K562 (cell line): ENCODE measurements at regions not wholly inside any gene's neighbourhood (a gene's known extent, or its start where the extent isn't known, plus 50 kb on each side); places are given as distances from the start of the nearest gene placed in this dataset.

ENCODE experiments used
- ATAC-seq: fragments of 200-7000 bp; cut with Tn5 transposase; 3 replicates; pipeline ENCODE4 v1.9.1; 2020; ENCODE audit warnings: moderate library complexity
- BruUV-seq: library from RNA; stranded (reverse); fragments of 400-500 nt; replicated peaks from 2 replicates; lab custom pipeline; 2021; lab: Mats Ljungman, UMichigan
- CTCF ChIA-PET: fragments of 300-600 bp; formaldehyde crosslinking; extraction: SDS; loops from one replicate; lab custom pipeline; 2021; ENCODE audit warnings: low intra/inter-chr PET ratio; lab: Yijun Ruan, JAX
- POLR2A ChIA-PET: fragments of 300-600, 350-650 bp; sonication (Branson Sonifier 250); formaldehyde crosslinking; extraction: SDS; loops from one replicate; lab custom pipeline; 2021; ENCODE audit warnings: antibody characterized with exemption, inconsistent platforms; lab: Yijun Ruan, JAX
- DNase-seq, 4 experiments: peaks; one replicate each; pipeline versions ENCODE4 v3.0.0 to v3.0.0-alpha.2; 2011 to 2018; ENCODE audit warnings: low spot score in 3 of 4, mixed read lengths in 3 of 4; ENCODE audit errors: extremely low read depth in 1 of 4
- FAIRE-seq: peaks from 2 replicates; lab custom pipeline; 2011; peaks lifted over from hg19 to GRCh38; lab: Jason Lieb, UNC
- H2AFZ ChIP-seq: 2 replicates; pipeline ENCODE4 v1.6.0; 2011; ENCODE audit warnings: low read depth, low read length, control low read depth, inconsistent platforms
- H3K27ac ChIP-seq: fragments of 200-600 bp; 3 replicates; pipeline ENCODE4 v1.8.0; 2011; ENCODE audit warnings: low read depth, mild to moderate bottlenecking, control low read depth, inconsistent platforms, low read length, moderate library complexity, mixed read lengths; ENCODE audit errors: extremely low read depth
- H3K27me3 ChIP-seq, 2 experiments: fragments of 300-600 bp in 1 of 2; 2 replicates in 1 of 2; 3 replicates in 1 of 2; pipeline versions ENCODE4 v1.6.0 to v1.8.0; 2011; ENCODE audit warnings: inconsistent platforms in 2 of 2, low read length in 2 of 2, mild to moderate bottlenecking in 1 of 2, mixed read lengths in 1 of 2, moderate library complexity in 1 of 2; ENCODE audit not compliant: control insufficient read depth in 2 of 2, insufficient read depth in 2 of 2
- H3K36me3 ChIP-seq: fragments of 300-600 bp; 3 replicates; pipeline ENCODE4 v1.8.0; 2011; ENCODE audit warnings: mild to moderate bottlenecking, low read length, inconsistent platforms; ENCODE audit not compliant: control insufficient read depth, insufficient read depth
- H3K4me1 ChIP-seq, 2 experiments: fragments of 200-600 bp in 1 of 2; replicated peaks in 1 of 2; 2 replicates in 1 of 2; 3 replicates in 1 of 2; pipeline versions ENCODE4 v1.5.1 to v1.8.0; 2011; ENCODE audit warnings: inconsistent platforms in 2 of 2, low read length in 2 of 2, mild to moderate bottlenecking in 1 of 2, mixed read lengths in 1 of 2, moderate library complexity in 1 of 2; ENCODE audit not compliant: control insufficient read depth in 2 of 2, insufficient read depth in 2 of 2
- H3K4me2 ChIP-seq: 2 replicates; pipeline ENCODE4 v1.6.1; 2011; ENCODE audit warnings: low read length, control low read depth, inconsistent platforms, mixed read lengths; ENCODE audit not compliant: insufficient read depth
- H3K4me3 ChIP-seq: fragments of 200-600 bp; sonication (generic), shearing (Covaris generic); 2 replicates; pipeline ENCODE4 v1.5.1; 2016; ENCODE audit warnings: control low read depth, inconsistent platforms
- H3K79me2 ChIP-seq: fragments of 200-600 bp; 3 replicates; pipeline ENCODE4 v1.8.0; 2011; ENCODE audit warnings: low read length, inconsistent platforms; ENCODE audit not compliant: control insufficient read depth, insufficient read depth
- H3K9ac ChIP-seq, 2 experiments: 2 replicates each; pipeline versions ENCODE4 v1.6.0 to v1.6.1; 2011; ENCODE audit warnings: low read depth in 2 of 2, low read length in 2 of 2, control low read depth in 1 of 2, inconsistent platforms in 1 of 2, mild to moderate bottlenecking in 1 of 2, mixed read lengths in 1 of 2; ENCODE audit not compliant: insufficient read depth in 1 of 2
- H3K9me1 ChIP-seq: one replicate; pipeline ENCODE4 v1.6.0; 2011; ENCODE audit warnings: inconsistent platforms, mild to moderate bottlenecking, low read length, moderate library complexity; ENCODE audit not compliant: control insufficient read depth, insufficient read depth
- H3K9me3 ChIP-seq: replicated peaks from 2 replicates; pipeline ENCODE4 v1.5.1; 2011; ENCODE audit warnings: low read depth, low read length, inconsistent platforms; ENCODE audit not compliant: control insufficient read depth, insufficient read depth
- H4K20me1 ChIP-seq: replicated peaks from 2 replicates; pipeline ENCODE4 v1.6.1; 2011; ENCODE audit warnings: low read length, inconsistent platforms, mixed read lengths; ENCODE audit not compliant: control insufficient read depth, insufficient read depth
- BRD4 ChIP-seq: fragments of 200-600 bp; sonication (generic); IDR thresholded peaks from 2 replicates; pipeline ENCODE4 v1.6.1; 2017; ENCODE audit warnings: inconsistent platforms
- CEBPZ ChIP-seq: fragments of 150-350 bp; IDR thresholded peaks from 2 replicates; pipeline ENCODE4 v1.6.1; 2014; ENCODE audit warnings: low read depth, mild to moderate bottlenecking, low read length, borderline replicate concordance
- GTF2A2 ChIP-seq: IDR thresholded peaks from 2 replicates; pipeline ENCODE4 v1.6.1; 2016; ENCODE audit warnings: mild to moderate bottlenecking, missing genetic modification characterization, missing compliant biosample characterization
- HMG20A ChIP-seq: fragments of 450-650 bp; formaldehyde crosslinking; conservative IDR thresholded peaks from 2 replicates; pipeline ENCODE4 v1.4.0; 2020; ENCODE audit warnings: mild to moderate bottlenecking, mixed read lengths
- KDM2B ChIP-seq: fragments of 250-450 bp; sonication (Bioruptor Pico); IDR thresholded peaks from 2 replicates; pipeline ENCODE4 v1.8.0; 2021; ENCODE audit warnings: mild to moderate bottlenecking, moderate library complexity
- NFATC3 ChIP-seq: fragments of 450-650 bp; IDR thresholded peaks from 2 replicates; pipeline ENCODE4 v1.6.1; 2017; ENCODE audit warnings: mild to moderate bottlenecking
- PHF20 ChIP-seq: fragments of 450-650 bp; IDR thresholded peaks from 2 replicates; pipeline ENCODE4 v1.6.1; 2018; ENCODE audit not compliant: partially characterized antibody
- RBM25 ChIP-seq: fragments of 200-400 bp; formaldehyde crosslinking; IDR thresholded peaks from 2 replicates; pipeline ENCODE4 v1.6.1; 2018; ENCODE audit warnings: low read length, low read depth, moderate library complexity; ENCODE audit not compliant: severe bottlenecking
- ZNF133 ChIP-seq: fragments of 250-450 bp; sonication (Bioruptor Pico); IDR thresholded peaks from 2 replicates; pipeline ENCODE4 v1.4.0; 2020; ENCODE audit warnings: mild to moderate bottlenecking
- ZNF431 ChIP-seq: sonication (generic); formaldehyde crosslinking; IDR thresholded peaks from 2 replicates; pipeline ENCODE4 v1.8.0; 2022; ENCODE audit warnings: mild to moderate bottlenecking, missing genetic modification reagents
- ZNF586 ChIP-seq: fragments of 450-650 bp; formaldehyde crosslinking; conservative IDR thresholded peaks from 2 replicates; pipeline ENCODE4 v1.4.0; 2020; ENCODE audit warnings: mild to moderate bottlenecking, moderate library complexity
- WGBS: fragments of 100-300 bp; shearing (Covaris generic); methylation state at CpG from one replicate; pipeline ENCODE4 v1.1.6; 2016; ENCODE audit warnings: low coverage, mixed read lengths; ENCODE audit not compliant: insufficient coverage; ENCODE audit errors: missing lambda C conversion rate; 5-methylcytosine and 5-hydroxymethylcytosine counted together
- in situ Hi-C: fragments of 300-500 bp; cut with MboI; formaldehyde crosslinking; loops from 4 replicates; pipeline ENCODE4 v1.15.0; 2018; ENCODE audit warnings: inconsistent platforms, mixed read lengths
- intact Hi-C: fragments of 100-400 bp; cut with micrococcal nuclease; formaldehyde crosslinking; loops from 2 replicates; pipeline ENCODE4 v1.14.2; 2022
- TF ChIP-seq, protein P1 (sequence below), 2 experiments: fragments of 450-650 bp in 1 of 2; IDR thresholded peaks; 2 replicates each; pipeline ENCODE4 v1.6.1; 2011 to 2017; ENCODE audit warnings: low read depth in 2 of 2, antibody characterized with exemption in 1 of 2, borderline replicate concordance in 1 of 2, low read length in 1 of 2, mild to moderate bottlenecking in 1 of 2, mixed read lengths in 1 of 2; ENCODE audit not compliant: control insufficient read depth in 1 of 2
- TF ChIP-seq, protein P2 (sequence below): fragments of 250-450 bp; sonication (Bioruptor Pico); IDR thresholded peaks from 2 replicates; pipeline ENCODE4 v1.8.0; 2022; ENCODE audit warnings: inconsistent platforms

DNA sequence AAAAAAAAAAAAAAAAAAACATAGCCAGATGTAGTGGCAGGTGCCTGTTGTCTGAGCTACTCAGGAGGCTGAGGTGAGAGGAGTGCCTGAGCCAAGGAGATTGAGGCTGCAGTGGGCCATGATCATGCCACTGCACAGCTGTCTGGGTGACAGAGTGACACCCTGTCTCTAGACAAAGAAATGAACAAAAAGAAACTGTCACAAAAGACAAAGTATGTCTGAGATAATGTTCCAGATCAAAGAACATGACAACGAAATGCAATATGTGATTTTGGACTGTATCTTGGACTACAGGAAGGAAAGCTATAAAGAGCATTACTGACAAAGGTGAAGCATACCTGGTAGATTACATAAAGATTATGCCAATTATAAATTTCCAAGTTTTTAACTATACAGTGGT is 862.8 kb downstream of the ROBO2 start:
- DNase-seq (no peak), ATAC-seq (no peak), FAIRE-seq (no peak)
- Histone ChIP-seq H3K9ac (no peak overlapping the region), H3K9me1 (no peaks in the 10 kb centered on the region), H2AFZ (no peak overlapping the region), H3K4me3 (no peak overlapping the region), H3K36me3 (no peaks in the 10 kb centered on the region), H3K9me3 (no peaks in the 10 kb centered on the region), H3K79me2 (no peaks in the 10 kb centered on the region), H3K27ac (no peak overlapping the region), H4K20me1 (no peaks in the 10 kb centered on the region), H3K4me1 (no peaks in the 10 kb centered on the region), H3K4me2 (no peak overlapping the region), H3K27me3 (no peaks in the 10 kb centered on the region)
- ChIA-PET POLR2A (no interaction called here), CTCF (no interaction called here)
- WGBS, result 0% methylated on average over 1 of the region's 1 CpG
- no TSS peak for BruUV-seq
- TF ChIP-seq ZNF431 (CRISPR knock-in tag), result no peak
- no peak for TF ChIP-seq KDM2B (CRISPR knock-in tag)
- TF ChIP-seq, protein P1, sequence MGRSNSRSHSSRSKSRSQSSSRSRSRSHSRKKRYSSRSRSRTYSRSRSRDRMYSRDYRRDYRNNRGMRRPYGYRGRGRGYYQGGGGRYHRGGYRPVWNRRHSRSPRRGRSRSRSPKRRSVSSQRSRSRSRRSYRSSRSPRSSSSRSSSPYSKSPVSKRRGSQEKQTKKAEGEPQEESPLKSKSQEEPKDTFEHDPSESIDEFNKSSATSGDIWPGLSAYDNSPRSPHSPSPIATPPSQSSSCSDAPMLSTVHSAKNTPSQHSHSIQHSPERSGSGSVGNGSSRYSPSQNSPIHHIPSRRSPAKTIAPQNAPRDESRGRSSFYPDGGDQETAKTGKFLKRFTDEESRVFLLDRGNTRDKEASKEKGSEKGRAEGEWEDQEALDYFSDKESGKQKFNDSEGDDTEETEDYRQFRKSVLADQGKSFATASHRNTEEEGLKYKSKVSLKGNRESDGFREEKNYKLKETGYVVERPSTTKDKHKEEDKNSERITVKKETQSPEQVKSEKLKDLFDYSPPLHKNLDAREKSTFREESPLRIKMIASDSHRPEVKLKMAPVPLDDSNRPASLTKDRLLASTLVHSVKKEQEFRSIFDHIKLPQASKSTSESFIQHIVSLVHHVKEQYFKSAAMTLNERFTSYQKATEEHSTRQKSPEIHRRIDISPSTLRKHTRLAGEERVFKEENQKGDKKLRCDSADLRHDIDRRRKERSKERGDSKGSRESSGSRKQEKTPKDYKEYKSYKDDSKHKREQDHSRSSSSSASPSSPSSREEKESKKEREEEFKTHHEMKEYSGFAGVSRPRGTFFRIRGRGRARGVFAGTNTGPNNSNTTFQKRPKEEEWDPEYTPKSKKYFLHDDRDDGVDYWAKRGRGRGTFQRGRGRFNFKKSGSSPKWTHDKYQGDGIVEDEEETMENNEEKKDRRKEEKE (IDR thresholded peaks at IDR 0.05; ENCODE audit: borderline replicate concordance in 1 of 2, control insufficient read depth in 1 of 2, low read depth in 2 of 2, low read length in 1 of 2), result no peak
- no peak for TF ChIP-seq HMG20A
- TF ChIP-seq RBM25, result no peak
- no peak for TF ChIP-seq GTF2A2 (tag)
- no peak for TF ChIP-seq ZNF133 (CRISPR knock-in tag)
- no peak for TF ChIP-seq PHF20
- TF ChIP-seq NFATC3, result no peak
- TF ChIP-seq BRD4, result no peak
- TF ChIP-seq, protein P2, sequence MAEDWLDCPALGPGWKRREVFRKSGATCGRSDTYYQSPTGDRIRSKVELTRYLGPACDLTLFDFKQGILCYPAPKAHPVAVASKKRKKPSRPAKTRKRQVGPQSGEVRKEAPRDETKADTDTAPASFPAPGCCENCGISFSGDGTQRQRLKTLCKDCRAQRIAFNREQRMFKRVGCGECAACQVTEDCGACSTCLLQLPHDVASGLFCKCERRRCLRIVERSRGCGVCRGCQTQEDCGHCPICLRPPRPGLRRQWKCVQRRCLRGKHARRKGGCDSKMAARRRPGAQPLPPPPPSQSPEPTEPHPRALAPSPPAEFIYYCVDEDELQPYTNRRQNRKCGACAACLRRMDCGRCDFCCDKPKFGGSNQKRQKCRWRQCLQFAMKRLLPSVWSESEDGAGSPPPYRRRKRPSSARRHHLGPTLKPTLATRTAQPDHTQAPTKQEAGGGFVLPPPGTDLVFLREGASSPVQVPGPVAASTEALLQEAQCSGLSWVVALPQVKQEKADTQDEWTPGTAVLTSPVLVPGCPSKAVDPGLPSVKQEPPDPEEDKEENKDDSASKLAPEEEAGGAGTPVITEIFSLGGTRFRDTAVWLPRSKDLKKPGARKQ (CRISPR knock-in tag), result no peak
- TF ChIP-seq CEBPZ, result no peak
- TF ChIP-seq ZNF586 (CRISPR knock-in tag), result no peak
- intact Hi-C loops, result no loop called here
- in situ Hi-C loops, result no loop called here
